GM21786 (cell line): ENCODE measurements at regions not wholly inside any gene's neighbourhood (a gene's known extent, or its start where the extent isn't known, plus 50 kb on each side); places are given as distances from the start of the nearest gene placed in this dataset.

Experiments used
- ATAC-seq: cut with Tn5 transposase; IDR thresholded peaks from one replicate; pipeline ENCODE4 v1.9.1; 2021; ENCODE audit not compliant: unreplicated experiment

DNA sequence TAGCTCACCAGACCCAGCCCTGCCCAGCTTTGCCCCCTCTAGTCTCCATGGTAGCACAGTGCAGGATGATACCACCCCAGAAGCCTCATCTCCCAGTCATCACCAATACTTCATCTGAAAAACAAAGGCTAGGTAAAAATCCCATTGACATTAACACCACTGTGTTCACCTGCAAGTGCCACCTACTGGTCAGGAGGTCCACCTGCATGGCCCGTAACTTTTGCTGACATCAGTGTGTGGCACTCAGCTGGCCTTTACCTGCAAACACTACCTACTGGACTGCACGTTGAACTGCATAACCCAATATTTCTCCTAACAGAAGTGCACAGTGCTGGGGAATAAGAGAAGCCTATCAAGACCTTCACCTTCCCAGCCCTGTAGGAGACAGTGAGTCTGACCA lies 234.7 kb upstream of the ADGRB3 start:
- ATAC-seq = no peak

DNA sequence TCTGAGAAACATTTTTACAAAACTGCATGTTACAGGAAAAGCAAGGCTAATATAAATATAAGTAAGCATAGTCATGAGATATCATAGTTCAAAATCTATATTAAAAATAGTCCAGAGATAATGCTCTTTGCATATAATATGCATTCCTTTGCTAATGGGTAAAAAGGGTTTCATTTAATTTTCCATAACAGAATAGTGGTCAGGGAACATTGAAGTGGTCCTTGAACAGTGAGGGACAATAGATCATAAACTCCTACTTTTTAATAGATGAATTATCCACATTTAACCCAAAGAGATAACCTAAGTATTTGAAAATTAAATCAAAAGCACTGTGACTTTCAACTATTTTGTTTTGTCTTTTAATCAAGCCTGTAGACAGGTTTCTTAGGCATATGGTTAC lies 243.1 kb upstream of the ADGRB3 start:
- ATAC-seq = no peak

DNA sequence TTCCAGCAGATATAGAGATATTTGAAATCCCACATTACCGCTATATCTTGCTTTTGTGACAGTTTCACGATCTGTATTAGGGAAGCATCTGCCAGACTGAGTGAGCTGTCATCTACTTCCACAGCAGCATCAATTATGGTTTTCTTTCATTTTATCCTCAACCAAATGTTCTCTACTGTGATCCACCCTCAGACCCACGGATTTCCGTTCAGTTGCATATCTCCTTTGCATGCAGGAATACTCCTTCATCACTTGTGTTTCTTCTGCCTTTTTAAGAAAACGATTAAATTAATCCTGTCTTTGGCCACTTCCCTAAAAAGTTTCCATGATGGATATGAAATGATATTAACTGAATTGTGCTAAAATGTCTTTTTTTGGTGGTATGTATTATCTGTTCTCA lies 262.1 kb upstream of the ADGRB3 start:
- no peak for ATAC-seq

DNA sequence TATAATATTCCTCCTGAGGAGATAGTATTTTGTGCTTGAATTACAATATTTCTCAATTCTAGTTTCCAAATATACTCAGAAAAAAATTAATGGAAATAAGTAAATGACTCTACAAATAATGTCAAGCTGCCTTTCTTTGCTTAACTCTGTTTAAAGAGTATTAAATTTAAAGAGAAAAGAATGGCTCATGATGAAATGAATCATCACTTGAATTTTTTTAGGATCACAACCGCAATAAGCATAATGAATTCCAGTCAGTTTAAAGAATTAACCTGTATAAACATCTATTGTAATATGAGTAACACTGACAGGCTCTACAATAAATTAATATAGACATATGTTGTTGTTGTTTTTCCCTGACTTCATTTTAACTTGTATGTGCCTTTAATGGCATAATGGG lies 266.2 kb upstream of the ADGRB3 start:
- no peak for ATAC-seq

DNA sequence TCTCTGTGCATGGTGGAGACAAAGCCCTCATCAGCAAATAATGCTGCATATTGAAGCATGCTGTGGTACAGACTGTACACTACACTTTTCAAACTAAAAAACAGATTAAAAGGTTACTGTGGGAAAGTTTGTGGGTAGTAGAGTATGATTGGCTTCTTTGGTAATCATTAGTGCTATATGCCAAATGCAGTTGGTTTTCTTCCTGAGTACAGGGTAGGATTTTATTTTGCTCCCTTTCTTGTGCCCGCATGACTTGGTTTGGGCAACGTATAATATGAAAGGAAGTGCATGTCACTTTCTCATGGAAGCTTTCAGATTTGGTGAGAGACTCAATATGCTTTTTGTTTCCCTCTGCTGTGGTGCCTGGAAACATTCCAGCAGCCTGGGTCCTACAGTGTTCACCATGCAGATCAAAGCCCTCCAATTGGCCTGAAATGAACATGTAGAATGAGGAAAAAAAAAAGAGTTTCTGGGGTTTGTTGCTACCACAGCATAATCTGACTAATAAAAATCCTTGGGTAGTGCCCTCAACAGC lies 270.7 kb upstream of the ADGRB3 start:
- no peak for ATAC-seq

DNA sequence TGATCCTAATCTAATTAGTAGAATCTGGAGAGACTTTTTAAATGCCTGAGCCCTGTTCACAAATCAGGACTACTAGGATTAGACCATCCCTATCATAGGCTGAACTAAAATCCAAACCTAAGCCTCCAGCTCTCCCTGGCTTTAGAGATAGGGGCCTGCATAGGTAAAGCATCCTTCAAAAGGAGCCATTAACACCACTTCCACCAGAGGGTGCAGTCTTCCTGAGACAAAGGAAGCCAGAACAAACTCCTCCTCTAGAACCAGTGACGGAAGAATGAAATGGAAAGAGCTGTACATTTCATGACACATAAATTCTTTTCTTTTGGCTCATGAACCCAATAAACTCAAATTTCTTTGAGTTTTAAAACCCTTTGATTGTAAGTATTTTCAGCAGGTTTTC lies 291.2 kb upstream of the ADGRB3 start:
- peak; percentile 90 for ATAC-seq

DNA sequence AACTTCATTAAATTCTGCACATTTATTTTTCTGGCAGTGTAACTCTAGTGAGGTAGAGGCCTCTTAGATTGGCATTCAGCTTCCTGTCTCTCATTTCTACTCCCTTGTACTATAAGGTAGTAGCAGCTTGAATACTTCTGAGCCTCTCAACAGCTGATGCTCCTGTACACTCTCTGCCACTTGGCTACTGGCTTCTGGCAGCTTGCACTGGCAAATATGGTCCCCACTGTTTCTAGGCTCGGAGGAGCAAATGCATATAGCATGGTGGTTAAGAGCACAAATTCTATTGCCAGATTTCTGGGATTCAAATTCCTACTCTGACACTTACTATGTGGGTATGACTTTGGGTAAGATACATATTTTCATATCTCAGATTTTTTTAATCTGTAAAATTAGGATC lies 292.8 kb upstream of the ADGRB3 start:
- no peak for ATAC-seq

DNA sequence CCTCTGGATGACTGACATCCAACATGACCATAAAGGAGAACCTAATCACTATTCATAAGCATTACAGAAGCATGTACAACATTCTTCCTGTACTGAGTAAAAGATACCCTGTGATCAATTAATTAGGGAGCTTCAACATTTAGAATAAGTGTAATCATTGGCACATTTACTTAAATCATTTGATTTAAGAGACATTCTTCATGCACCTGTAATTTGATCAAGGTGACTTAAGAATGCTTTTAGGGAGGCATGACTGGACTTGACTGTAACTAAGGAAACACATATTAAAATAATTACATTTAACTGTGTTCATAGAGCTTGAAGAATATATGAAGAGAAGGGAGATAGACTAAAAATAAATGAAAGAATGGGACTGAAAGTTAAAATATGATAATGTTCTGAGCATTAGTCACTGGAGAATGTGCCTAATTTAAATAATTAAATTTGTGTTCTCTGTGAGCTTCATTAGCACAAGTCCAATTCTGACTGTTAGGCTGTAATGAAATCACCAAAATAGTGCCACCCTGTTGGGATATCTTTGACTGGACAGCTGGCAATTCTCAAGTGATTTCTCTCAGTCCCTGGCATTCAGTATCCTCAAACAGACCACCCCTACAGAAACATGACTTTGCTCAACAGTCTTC lies 295.5 kb upstream of the ADGRB3 start:
- ATAC-seq = no peak

DNA sequence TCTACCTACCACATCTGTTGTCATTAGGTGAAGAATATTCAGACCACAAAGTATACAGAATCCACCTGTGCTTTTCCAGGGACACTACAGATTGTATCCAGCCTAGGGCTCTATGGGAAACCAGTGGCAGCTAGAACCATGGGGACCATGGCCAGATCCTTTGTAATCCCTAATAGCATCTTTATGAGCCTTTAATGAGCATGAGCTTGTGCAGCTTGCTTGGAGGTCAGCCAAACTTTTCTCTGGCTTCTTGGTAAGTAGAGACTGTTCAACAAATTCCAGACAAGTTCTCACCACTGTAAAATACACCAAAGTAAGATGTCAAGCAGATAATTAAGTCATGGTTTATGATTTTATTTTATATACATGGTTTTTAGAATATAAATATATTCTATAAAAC lies 301.6 kb upstream of the ADGRB3 start:
- no peak for ATAC-seq

DNA sequence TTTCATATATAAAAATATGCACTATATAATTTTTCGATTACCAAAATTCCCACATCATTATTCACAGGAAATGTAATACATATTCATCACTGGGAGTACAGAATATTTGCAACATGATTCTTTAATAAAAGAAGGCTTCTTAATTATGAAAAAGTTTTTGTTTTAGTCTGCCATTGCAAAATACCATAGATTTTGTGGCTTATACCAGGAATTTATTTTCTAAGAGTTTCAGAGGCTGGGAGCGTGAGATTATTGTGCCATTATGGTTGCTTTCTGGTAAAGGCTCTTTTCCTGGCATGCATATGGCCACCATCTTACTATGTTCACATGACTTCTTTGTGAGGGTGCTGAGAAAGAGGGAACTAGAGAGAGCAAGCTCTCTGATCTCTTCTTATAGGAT lies 306.9 kb upstream of the ADGRB3 start:
- ATAC-seq = no peak

DNA sequence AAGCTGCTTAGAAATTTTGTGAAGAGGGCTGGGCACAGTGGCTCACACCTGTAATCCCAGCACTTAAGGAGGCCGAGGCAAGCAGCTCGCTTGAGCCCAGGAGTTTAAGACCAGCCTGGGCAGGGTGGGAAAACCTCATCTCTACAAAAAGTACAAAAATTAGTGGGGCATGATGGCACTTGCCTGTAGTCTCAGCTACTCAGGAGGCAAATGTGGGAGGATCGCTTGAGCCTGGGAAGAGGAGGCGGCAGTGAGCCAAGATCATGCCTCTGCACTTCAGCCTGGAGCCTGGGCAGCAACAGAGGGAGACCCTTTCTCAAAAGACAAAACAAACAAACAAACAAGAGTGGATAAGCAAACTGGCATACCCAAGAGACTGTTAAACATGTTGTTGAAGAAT lies 308.3 kb upstream of the ADGRB3 start:
- no peak for ATAC-seq

DNA sequence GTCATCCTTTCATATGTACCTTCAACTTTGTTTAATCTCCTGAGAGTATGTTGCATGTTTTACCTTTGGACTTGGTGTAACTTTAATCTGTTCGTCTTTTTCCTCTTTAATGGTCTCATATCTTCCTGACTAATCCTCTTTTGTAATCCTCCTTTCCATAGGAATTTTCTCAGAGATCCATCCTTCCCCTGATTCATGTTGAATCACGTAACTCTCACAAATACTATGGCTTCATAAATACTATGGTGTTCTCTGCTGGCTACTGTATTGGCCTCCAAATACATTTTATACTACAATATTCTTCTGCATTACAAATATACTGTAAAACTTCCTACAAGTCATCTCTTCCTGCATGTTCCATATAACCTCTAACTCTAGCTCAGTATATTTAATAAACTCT lies 317.7 kb upstream of the ADGRB3 start:
- no peak for ATAC-seq

DNA sequence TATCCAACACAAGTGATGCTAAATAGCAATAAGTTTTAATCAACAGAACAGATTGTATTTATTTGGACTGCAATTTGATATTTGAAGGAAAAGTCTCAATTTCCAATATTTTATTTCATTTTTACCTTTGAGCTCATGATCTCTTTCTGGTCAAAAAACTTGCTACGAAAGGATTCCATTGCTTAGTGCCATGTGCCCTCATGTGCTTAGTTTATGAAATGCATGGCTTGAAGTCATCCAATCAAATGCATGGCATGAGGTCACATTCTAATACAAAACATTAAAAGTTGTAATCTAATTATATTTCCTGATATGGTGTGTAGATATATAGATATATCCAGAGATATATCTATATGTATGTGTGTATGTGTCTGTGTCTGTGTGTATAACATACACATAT lies 321.2 kb upstream of the ADGRB3 start:
- ATAC-seq = no peak

DNA sequence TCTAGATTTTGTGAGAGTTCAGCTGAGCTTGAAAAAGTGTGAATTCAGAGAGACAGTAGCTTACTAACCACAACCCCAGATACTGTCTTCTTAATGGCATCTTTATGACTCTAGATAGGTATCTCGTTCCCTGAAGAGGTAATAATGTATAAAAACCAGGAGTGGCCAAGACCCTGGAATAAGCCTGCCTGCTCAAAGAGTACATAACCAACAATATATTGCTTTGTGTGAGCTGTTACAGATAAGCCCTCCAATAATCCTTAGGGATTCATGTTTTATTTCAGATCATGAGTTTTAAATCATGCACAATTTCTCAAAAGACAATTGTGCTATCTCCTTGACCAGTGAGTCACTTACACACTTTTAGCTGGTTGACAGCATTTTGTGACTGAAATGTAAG lies 327.8 kb upstream of the ADGRB3 start:
- no peak for ATAC-seq

DNA sequence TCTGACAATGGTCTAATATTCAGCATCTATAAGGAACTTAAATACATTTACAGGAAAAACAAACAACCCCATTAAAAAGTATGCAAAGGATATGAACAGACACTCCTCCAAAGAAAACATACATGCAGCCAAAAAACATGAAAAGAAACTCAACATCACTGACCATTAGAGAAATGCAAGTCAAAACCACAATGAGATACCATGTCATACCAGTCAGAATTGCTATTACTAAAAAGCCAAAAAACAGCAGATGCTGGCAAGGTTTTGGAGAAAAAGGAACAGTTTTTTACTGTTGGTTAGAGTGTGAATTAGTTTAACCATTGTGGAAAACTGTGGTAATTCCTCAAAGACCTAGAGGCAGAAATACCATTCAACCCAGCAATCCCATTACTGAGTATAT lies 339.0 kb upstream of the ADGRB3 start:
- no peak for ATAC-seq

DNA sequence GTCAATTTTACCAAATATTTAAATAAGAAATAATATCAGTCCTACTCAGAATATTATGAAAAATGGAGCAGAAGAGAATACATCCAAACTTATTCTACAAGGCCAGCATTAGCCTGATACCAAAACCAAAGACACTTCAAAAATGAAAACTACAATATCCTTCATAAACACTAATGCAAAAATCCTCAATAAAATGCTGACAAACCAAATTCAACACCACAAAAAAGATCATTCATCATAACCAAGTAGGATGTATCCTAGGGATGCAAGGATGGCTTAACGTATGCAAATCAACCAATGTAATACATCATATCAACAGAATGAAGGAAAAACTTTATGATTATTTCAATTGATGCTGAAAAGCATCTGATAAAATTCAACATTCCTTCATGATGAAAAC lies 352.4 kb upstream of the ADGRB3 start:
- ATAC-seq = no peak

DNA sequence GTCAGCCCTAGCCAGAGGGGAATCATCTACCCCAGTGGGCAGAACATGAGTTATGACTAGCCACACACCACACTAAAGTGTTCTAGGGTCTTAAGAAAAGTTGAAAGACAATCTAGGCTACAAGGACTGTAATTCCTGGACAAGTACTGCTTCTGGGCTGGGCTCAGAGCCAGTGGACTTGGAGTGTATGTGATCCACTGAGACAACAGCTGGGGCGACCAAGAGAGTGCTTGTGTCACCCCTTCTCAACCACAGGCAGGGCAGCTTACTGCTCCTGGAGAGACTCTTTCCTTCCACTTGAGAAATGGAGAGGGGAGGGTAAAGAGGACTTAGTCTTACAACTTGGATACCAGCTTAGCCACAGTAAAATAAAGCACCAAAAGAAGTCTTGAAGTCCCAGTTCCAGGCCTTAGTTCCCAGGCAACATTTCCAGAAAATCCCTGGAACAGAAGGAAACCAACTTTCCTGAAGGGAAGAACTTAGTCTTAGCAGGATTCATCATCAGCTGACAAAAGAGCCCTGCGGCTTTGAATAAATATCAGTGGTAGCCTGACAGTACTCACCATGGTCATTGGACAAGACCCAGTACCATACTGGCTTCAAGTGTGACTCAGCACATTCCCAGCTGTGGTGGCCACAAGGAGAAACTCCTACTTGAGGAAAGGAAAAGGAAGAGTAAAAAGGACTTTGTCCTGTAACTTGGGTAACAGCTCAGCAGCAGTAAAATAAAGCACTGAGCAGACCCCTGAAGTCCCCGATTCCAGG lies 355.1 kb upstream of the ADGRB3 start:
- no peak for ATAC-seq

DNA sequence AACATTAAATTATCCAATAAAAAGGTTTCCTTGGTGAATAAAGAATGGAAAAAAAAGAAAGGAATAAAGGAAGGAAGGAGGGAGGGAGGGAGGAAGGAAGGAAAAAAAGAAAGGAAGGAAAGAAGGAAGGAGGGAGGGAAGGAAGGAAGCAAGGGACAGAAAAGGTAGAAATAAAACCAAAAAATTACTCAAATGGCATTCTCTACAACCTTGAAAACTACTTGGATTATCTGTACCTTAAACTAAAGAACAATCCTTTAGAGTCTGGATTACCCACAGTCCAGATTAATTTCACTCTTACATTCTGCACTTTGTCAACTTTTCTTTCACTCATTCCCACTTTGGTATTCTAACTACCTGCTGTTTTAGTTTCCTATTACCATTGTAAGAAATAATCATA lies 361.8 kb upstream of the ADGRB3 start:
- ATAC-seq = no peak

DNA sequence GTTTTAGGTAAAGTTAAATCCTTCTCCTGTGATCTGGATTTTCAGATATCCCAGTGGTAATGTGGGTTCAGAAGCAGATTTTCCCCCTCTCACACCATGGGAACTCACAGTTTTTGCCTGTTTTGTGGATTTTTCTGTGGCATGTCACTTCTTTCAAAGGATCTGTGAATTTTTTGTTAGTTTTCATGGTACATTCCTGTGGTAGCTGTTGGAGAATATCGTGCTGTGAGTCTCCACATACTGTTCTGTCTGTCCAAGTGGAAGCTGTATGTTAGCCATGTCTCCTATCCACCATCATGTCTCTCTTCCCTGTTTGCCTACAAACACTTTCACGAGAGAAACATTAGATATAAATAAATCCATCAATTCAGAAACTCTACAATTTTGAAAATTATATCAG lies 378.7 kb upstream of the ADGRB3 start:
- no peak for ATAC-seq

DNA sequence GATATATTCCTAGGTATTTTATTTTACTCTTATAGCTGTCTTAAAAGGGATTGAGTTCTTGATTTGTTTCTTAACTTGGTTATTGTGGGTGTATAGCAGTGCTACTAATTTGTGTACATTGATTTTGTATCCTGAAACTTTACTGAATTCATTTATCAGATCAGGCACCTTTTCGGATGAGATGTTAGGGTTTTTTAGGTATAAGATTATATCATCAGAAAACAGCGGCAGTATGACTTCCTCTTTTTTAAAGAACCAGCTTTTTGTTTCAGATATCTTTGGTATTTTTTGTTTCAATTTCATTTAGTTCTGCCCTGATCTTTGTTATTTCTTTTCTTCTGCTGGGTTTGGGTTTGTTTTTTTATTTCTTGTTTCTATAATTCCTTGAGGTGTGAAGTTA lies 382.4 kb upstream of the ADGRB3 start:
- ATAC-seq = peak; percentile 87

DNA sequence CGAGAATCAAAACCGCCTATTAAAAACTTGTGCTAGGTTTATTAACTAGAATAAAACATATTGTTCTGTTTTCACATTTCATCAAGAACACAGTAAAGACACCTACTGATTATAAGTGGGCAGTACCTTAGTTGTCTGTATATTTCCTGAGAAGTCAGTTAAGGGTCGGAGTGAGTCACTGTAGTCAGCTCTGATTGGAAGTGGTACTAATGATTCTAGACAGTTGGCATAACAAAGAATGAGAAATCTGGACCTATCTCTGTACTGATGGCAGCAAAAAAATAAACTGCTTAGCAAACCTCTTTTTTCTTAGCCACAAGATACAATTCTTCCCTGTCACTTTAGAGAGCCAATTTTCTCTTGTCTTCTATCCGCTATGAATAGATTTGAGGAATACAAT lies 387.3 kb upstream of the ADGRB3 start:
- no peak for ATAC-seq

DNA sequence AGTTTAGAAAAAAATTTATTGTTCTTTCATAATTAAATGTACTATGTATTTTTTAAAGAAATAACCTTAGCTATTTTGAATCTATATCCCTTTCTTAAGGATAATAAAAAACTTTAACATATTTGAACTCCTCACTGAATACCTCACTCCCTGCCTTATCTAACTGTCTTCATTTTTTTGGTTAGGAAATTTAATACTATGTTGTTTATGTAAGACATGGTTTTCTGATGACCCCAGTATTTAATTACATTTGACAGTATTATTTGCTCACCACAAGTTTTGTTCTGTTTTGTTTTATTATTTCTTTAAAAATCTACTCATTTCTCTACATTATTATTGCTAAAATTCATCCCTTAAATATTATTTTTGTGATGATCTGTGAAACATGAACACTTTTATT lies 394.4 kb upstream of the ADGRB3 start:
- no peak for ATAC-seq

DNA sequence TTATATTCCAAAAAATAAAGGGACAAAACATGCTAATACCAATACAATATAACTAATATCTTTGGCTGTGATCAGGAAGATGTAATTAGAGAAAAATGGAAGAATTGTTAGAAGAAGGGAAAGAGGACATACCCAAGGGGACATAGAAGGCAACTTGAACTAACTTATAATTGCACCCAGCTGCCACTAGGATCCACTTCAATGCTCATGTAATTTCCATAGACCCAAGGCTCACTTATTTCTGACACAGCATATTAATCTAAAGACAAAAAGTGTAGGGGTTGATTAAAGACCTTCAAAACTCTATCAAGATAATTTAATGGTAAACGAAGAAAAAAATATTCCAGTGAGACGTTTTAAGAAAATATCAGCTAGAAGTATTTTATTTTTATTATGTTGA lies 396.0 kb upstream of the ADGRB3 start:
- no peak for ATAC-seq
